ENCODE measurements at regions not wholly inside any gene's neighbourhood (a gene's known extent, or its start where the extent isn't known, plus 50 kb on each side); places are given as distances from the start of the nearest gene placed in this dataset.

- 92 to 93% methylated on average over 6 of the region's 6 CpGs for WGBS, 2 donors
- ATAC-seq (ENCODE audit: insufficient read depth, low FRiP score), result no peak
- Histone ChIP-seq H3K4me3 (no peak overlapping the region), H3K9ac (ENCODE audit: insufficient read depth in 1 of 2, low read length in 2 of 2) (no peak overlapping the region), H3K4me1 (ENCODE audit: control insufficient read depth in 5 of 5, insufficient read depth in 5 of 5, low read length in 5 of 5) (peaks cover 0 to 1% (median 0%) of the 10 kb centered on the region in 5 donors), H3K36me3 (ENCODE audit: control insufficient read depth in 4 of 4, insufficient read depth in 4 of 4, low read length in 4 of 4) (no peaks in the 10 kb centered on the region), H3K27me3 (ENCODE audit: control insufficient read depth in 3 of 3, insufficient read depth in 3 of 3, low read length in 2 of 3) (no peaks in the 10 kb centered on the region), H3K9me3 (ENCODE audit: control insufficient read depth in 4 of 4, insufficient read depth in 3 of 4, low read length in 3 of 4) (no peaks in the 10 kb centered on the region), H3K27ac (ENCODE audit: low read depth in 1 of 2, low read length in 1 of 2) (no peak overlapping the region)
- no peak for DNase-seq
- no peak for TF ChIP-seq CTCF (IDR thresholded peaks at IDR 0.05; ENCODE audit: control extremely low read depth, extremely low read depth)
These were observed 573.2 kb upstream of the MDFIC2 start for GRCh38 chr3:70885636-70886035.

- DNase-seq (peak in 1 of 3 donors; percentile 19), ATAC-seq (ENCODE audit: insufficient read depth, low FRiP score) (no peak)
- no peak for TF ChIP-seq CTCF (IDR thresholded peaks at IDR 0.05; ENCODE audit: control extremely low read depth, extremely low read depth)
- no peak overlapping the region for H3K4me3 ChIP-seq
- H3K4me1 ChIP-seq (ENCODE audit: control insufficient read depth in 5 of 5, insufficient read depth in 5 of 5, low read length in 5 of 5), result peaks cover 0 to 1% (median 0%) of the 10 kb centered on the region in 5 donors
- 68 to 90% methylated on average over 5 of the region's 5 CpGs for WGBS, 2 donors
- no peaks in the 10 kb centered on the region for H3K36me3 ChIP-seq (ENCODE audit: control insufficient read depth in 4 of 4, insufficient read depth in 4 of 4, low read length in 4 of 4)
- H3K27me3 ChIP-seq (ENCODE audit: control insufficient read depth in 3 of 3, insufficient read depth in 3 of 3, low read length in 2 of 3), result no peaks in the 10 kb centered on the region
- peaks cover 0 to 4% (median 0%) of the 10 kb centered on the region in 4 donors for H3K9me3 ChIP-seq (ENCODE audit: control insufficient read depth in 4 of 4, insufficient read depth in 3 of 4, low read length in 3 of 4)
- no peak overlapping the region for H3K9ac ChIP-seq (ENCODE audit: insufficient read depth in 1 of 2, low read length in 2 of 2)
- H3K27ac ChIP-seq (ENCODE audit: low read depth in 1 of 2, low read length in 1 of 2), result no peak overlapping the region
These were observed 569.7 kb upstream of the MDFIC2 start for GRCh38 chr3:70882104-70882503.

DNA sequence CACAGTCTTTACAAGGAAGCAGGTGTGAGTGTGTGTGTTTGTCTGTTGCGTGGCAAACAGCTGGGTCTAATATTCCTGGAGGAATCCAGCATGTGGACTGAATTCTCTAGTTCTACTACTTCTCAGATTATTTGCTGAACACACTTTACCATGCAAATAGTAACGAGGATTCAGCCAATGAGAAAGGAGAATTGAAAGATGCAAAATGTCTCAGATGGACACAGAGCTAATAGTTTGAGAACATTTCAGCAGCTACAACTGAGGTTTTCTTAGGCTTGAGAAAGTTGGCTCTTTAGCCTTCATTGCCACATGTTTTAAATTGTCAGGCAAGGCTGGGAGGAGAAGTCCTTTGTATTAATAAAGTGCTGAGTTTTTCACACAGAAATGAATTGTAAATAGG is 568.0 kb upstream of the MDFIC2 start:
- peak in 1 of 3 donors; percentile 26 for DNase-seq
- no peak for TF ChIP-seq CTCF (IDR thresholded peaks at IDR 0.05; ENCODE audit: control extremely low read depth, extremely low read depth)
- 85 to 88% methylated on average over 2 of the region's 2 CpGs for WGBS, 2 donors
- H3K9ac ChIP-seq (ENCODE audit: insufficient read depth in 1 of 2, low read length in 2 of 2), result no peak overlapping the region
- H3K4me1 ChIP-seq (ENCODE audit: control insufficient read depth in 5 of 5, insufficient read depth in 5 of 5, low read length in 5 of 5), result peaks cover 0 to 1% (median 0%) of the 10 kb centered on the region in 5 donors
- ATAC-seq (ENCODE audit: insufficient read depth, low FRiP score), result no peak
- H3K4me3 ChIP-seq, result no peak overlapping the region
- no peaks in the 10 kb centered on the region for H3K36me3 ChIP-seq (ENCODE audit: control insufficient read depth in 4 of 4, insufficient read depth in 4 of 4, low read length in 4 of 4)
- peaks cover 0 to 4% (median under 1%) of the 10 kb centered on the region in 4 donors for H3K9me3 ChIP-seq (ENCODE audit: control insufficient read depth in 4 of 4, insufficient read depth in 3 of 4, low read length in 3 of 4)
- H3K27me3 ChIP-seq (ENCODE audit: control insufficient read depth in 3 of 3, insufficient read depth in 3 of 3, low read length in 2 of 3), result no peaks in the 10 kb centered on the region
- no peak overlapping the region for H3K27ac ChIP-seq (ENCODE audit: low read depth in 1 of 2, low read length in 1 of 2)

DNA sequence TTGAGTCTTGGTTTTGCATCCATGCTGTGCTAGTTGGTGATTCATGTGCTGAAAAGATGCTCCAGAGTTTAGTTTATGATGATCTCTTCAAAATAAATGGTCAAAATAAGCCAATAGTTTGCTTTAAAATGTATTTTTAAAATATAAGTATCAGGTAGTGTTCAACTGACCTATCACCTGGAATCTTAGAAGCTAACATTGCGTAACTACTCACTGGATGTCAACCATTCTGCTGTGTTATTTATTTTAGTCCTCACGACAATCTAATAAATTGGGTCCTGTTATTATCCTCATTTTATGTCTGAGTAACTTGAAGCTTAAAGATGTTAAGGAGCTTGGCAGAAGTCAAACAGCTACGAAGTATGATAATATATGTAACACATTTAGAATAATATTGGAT is 563.7 kb upstream of the MDFIC2 start:
- TF ChIP-seq CTCF (IDR thresholded peaks at IDR 0.05; ENCODE audit: control extremely low read depth, extremely low read depth), result no peak
- WGBS, 2 donors, result 86 to 92% methylated on average over 3 of the region's 3 CpGs
- H3K4me3 ChIP-seq, result no peak overlapping the region
- DNase-seq (no peak), ATAC-seq (ENCODE audit: insufficient read depth, low FRiP score) (no peak)
- no peaks in the 10 kb centered on the region for H3K36me3 ChIP-seq (ENCODE audit: control insufficient read depth in 4 of 4, insufficient read depth in 4 of 4, low read length in 4 of 4)
- no peak overlapping the region for H3K27ac ChIP-seq (ENCODE audit: low read depth in 1 of 2, low read length in 1 of 2)
- H3K9me3 ChIP-seq (ENCODE audit: control insufficient read depth in 4 of 4, insufficient read depth in 3 of 4, low read length in 3 of 4), result peaks cover 0 to 4% (median 3%) of the 10 kb centered on the region in 4 donors
- peaks cover 0 to 18% (median 0%) of the 10 kb centered on the region in 5 donors for H3K4me1 ChIP-seq (ENCODE audit: control insufficient read depth in 5 of 5, insufficient read depth in 5 of 5, low read length in 5 of 5)
- H3K9ac ChIP-seq (ENCODE audit: insufficient read depth in 1 of 2, low read length in 2 of 2), result no peak overlapping the region
- no peaks in the 10 kb centered on the region for H3K27me3 ChIP-seq (ENCODE audit: control insufficient read depth in 3 of 3, insufficient read depth in 3 of 3, low read length in 2 of 3)

Data from lung (tissue), 11 donors.